ENCODE measurements at regions not wholly inside any gene's neighbourhood (a gene's known extent, or its start where the extent isn't known, plus 50 kb on each side); places are given as distances from the start of the nearest gene placed in this dataset.

DNA sequence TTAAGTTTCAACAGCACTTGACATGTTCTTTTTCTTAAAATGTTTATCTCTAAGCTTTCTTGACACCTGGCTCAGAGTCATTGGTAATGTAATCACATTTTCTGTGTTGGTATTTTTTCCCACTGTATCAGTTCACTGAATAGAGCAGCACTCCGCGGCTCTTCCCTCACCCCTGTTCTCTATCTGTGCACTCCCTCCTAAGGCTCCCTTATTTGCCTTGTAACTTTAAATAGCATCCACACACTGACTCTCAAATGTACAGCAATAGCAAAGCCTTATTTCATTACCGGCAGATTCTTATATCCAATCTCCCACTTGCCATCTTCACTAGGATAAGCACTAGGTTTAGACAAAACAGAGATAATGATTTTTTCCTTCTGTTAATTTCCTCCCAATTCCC is 935.5 kb upstream of the SLC10A2 start:
- Histone ChIP-seq H2BK15ac (ENCODE audit: low read depth, low read length) (no peak overlapping the region), H3K14ac (replicated peaks; ENCODE audit: low read depth, low read length) (no peak overlapping the region), H3K4ac (ENCODE audit: low read depth, low read length) (no peak overlapping the region), H3K4me1 (ENCODE audit: control insufficient read depth, insufficient read depth, low read length) (peaks cover 1% of the 10 kb centered on the region; the same call in 1 of the 2 replicates), H4K91ac (ENCODE audit: insufficient read depth, low read depth, low read length) (no peak overlapping the region), H3K36me3 (ENCODE audit: control insufficient read depth, insufficient read depth, low read length) (no peaks in the 10 kb centered on the region), H3K79me1 (ENCODE audit: low read depth in 1 of 2, low read length in 2 of 2) (no peaks in the 10 kb centered on the region), H2BK5ac (ENCODE audit: low read depth, low read length, poor library complexity, severe bottlenecking) (no peak overlapping the region), H3K23ac (ENCODE audit: low read depth, low read length) (no peak overlapping the region), H3K4me3 (ENCODE audit: insufficient read depth, low read depth, low read length) (no peak overlapping the region), H3K56ac (ENCODE audit: extremely low read depth, insufficient read depth, low read length) (no peak overlapping the region), H2AFZ (replicated peaks; ENCODE audit: low read length, poor library complexity) (no peak overlapping the region), H2BK120ac (ENCODE audit: low read depth, low read length) (no peak overlapping the region), H3K9ac (ENCODE audit: low read depth, low read length) (no peak overlapping the region), H2AK9ac (replicated peaks; ENCODE audit: low read depth, low read length, poor library complexity) (no peak overlapping the region), H3K27me3 (ENCODE audit: control insufficient read depth, insufficient read depth, low read length) (no peaks in the 10 kb centered on the region; the same call in 1 of the 2 replicates), H4K5ac (ENCODE audit: low read depth, low read length) (no peak overlapping the region), H3K9me1 (ENCODE audit: insufficient read depth, low read length) (no peaks in the 10 kb centered on the region), H3K27ac (ENCODE audit: insufficient read depth, low read length) (no peak overlapping the region), H3K18ac (ENCODE audit: low read depth, low read length) (no peak overlapping the region), H4K20me1 (ENCODE audit: insufficient read depth, low read length) (no peaks in the 10 kb centered on the region), H4K8ac (ENCODE audit: low read depth in 2 of 2, low read length in 2 of 2) (no peak overlapping the region), H3K4me2 (ENCODE audit: low read depth, low read length) (no peak overlapping the region), H2AK5ac (ENCODE audit: low read depth, low read length) (no peak overlapping the region), H2BK20ac (ENCODE audit: low read depth, low read length) (no peak overlapping the region), H3K9me3 (ENCODE audit: control insufficient read depth, insufficient read depth, low read length) (no peaks in the 10 kb centered on the region)
- BruUV-seq (replicated peaks): no TSS peak
- intact Hi-C loops (cut with micrococcal nuclease) (no loop called here), in situ Hi-C loops (cut with MboI; ENCODE audit: low sequenced_read_pairs) (no loop called here), dilution Hi-C loops (cut with HindIII; ENCODE audit: low sequenced_read_pairs, unreplicated experiment) (no loop called here)
- POLR2A ChIA-PET (ENCODE audit: unreplicated experiment): no interaction called here
- CTCF ChIA-PET: no interaction called here
- DNase-seq (no peak), ATAC-seq (ENCODE audit: low read depth) (no peak)
- WGBS, 2 experiments (ENCODE audit: extremely low coverage in 2 of 2, insufficient read length in 1 of 2): no CpG with 5 or more reads among the region's 3 CpGs
- no peak for TF ChIP-seq RFX5 (IDR thresholded peaks at IDR 0.05; ENCODE audit: low read depth, low read length)
- TF ChIP-seq MXI1 (IDR thresholded peaks at IDR 0.05; ENCODE audit: borderline replicate concordance, low read depth, low read length): no peak
- TF ChIP-seq FOS (IDR thresholded peaks at IDR 0.05; ENCODE audit: low read depth, low read length): no peak

Data from IMR-90 (cell line).